HFFc6 (cell line): ENCODE measurements at regions not wholly inside any gene's neighbourhood (a gene's known extent, or its start where the extent isn't known, plus 50 kb on each side); places are given as distances from the start of the nearest gene placed in this dataset.

Experiments used
- DNase-seq: peaks from one replicate; pipeline ENCODE4 v3.0.0-alpha.2; 2018
- H3K27ac Mint-ChIP-seq: 2 replicates; pipeline ENCODE4 v1.8.0; 2020; ENCODE audit warnings: mild to moderate bottlenecking, mixed read lengths
- H3K27me3 Mint-ChIP-seq: 2 replicates; pipeline ENCODE4 v1.8.0; 2021; ENCODE audit warnings: mild to moderate bottlenecking, moderate library complexity, mixed read lengths; ENCODE audit not compliant: insufficient read depth
- H3K36me3 Mint-ChIP-seq: 2 replicates; pipeline ENCODE4 v1.8.0; 2021; ENCODE audit warnings: low read depth, mixed read lengths
- H3K4me1 Mint-ChIP-seq: 2 replicates; pipeline ENCODE4 v1.8.0; 2020; ENCODE audit warnings: low read depth, mixed read lengths
- H3K4me3 Mint-ChIP-seq: 2 replicates; pipeline ENCODE4 v1.8.0; 2020; ENCODE audit warnings: mild to moderate bottlenecking, moderate library complexity, mixed read lengths
- H3K9me3 Mint-ChIP-seq: 2 replicates; pipeline ENCODE4 v1.8.0; 2020; ENCODE audit warnings: mild to moderate bottlenecking, mixed read lengths
- CTCF ChIP-seq: fragments of 200-600 bp; sonication (generic); IDR thresholded peaks from 2 replicates; pipeline ENCODE4 v1.5.0; 2021; ENCODE audit warnings: antibody characterized with exemption, mild to moderate bottlenecking

GRCh38 chr13:54627646-54628372 lies 1599.2 kb downstream of the OLFM4 start:
- no peak for DNase-seq
- H3K4me3 Mint-ChIP-seq = no peak overlapping the region
- no peak for TF ChIP-seq CTCF
- H3K4me1 Mint-ChIP-seq = no peaks in the 10 kb centered on the region
- no peak overlapping the region for H3K27ac Mint-ChIP-seq
- peaks cover 16% of the 10 kb centered on the region for H3K9me3 Mint-ChIP-seq
- no peaks in the 10 kb centered on the region for H3K36me3 Mint-ChIP-seq
- H3K27me3 Mint-ChIP-seq = no peaks in the 10 kb centered on the region

GRCh38 chr13:54628383-54628782 lies 1599.8 kb downstream of the OLFM4 start:
- H3K27me3 Mint-ChIP-seq = no peaks in the 10 kb centered on the region
- H3K4me3 Mint-ChIP-seq = no peak overlapping the region
- DNase-seq = no peak
- TF ChIP-seq CTCF = no peak
- H3K4me1 Mint-ChIP-seq = no peaks in the 10 kb centered on the region
- H3K36me3 Mint-ChIP-seq = no peaks in the 10 kb centered on the region
- no peak overlapping the region for H3K27ac Mint-ChIP-seq
- H3K9me3 Mint-ChIP-seq = peaks cover 18% of the 10 kb centered on the region

DNA sequence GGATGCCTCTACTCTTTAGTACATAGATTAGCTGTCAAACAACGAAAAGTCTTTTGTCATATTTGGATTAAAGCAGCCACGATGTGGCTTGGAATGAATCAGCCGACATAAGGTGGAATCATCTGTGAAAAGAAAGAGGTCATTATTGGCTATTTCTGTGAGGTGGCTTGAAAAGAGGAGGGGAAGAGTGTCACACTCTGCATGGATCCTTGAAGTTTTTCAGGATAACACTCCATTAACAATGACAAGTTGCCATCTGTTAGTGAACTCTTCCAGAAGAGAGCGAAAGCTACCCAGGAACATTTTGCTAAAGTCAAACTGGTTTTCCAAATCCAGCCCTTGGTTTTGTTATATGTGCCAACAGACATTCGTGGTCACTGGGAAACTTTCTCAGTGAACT lies 1604.8 kb downstream of the OLFM4 start:
- Mint-ChIP-seq H3K27ac (no peak overlapping the region), H3K36me3 (no peaks in the 10 kb centered on the region), H3K27me3 (no peaks in the 10 kb centered on the region), H3K4me1 (no peaks in the 10 kb centered on the region), H3K4me3 (no peak overlapping the region), H3K9me3 (peaks cover 24% of the 10 kb centered on the region)
- TF ChIP-seq CTCF = no peak
- DNase-seq = no peak

DNA sequence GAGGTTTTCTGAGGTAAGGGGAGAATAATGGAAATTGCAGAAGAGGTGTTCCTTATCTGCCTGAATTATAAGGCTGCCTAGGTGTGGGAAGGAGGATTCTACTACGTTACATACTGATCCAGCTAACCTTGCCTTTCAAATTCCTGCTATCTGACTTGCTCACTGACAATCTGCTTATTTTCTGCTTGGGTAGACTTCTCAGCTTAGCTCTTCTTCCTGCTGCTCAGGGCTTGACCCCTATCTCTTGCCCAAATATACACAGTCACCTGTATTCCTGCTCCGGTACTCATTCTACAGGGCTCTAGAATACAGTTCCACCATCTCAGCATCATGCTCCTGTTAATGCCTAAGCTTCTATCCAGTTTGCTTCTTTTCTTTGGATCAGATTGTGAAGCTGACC lies 1607.6 kb downstream of the OLFM4 start:
- Mint-ChIP-seq H3K36me3 (no peaks in the 10 kb centered on the region), H3K27ac (no peak overlapping the region)

GRCh38 chr13:54637366-54637765 lies 1608.8 kb downstream of the OLFM4 start:
- H3K4me3 Mint-ChIP-seq = no peak overlapping the region
- H3K36me3 Mint-ChIP-seq = peaks cover under 1% of the 10 kb centered on the region; the same call in 1 of the 2 replicates
- no peak for DNase-seq
- no peaks in the 10 kb centered on the region for H3K4me1 Mint-ChIP-seq
- H3K9me3 Mint-ChIP-seq = peaks cover 30% of the 10 kb centered on the region
- no peak for TF ChIP-seq CTCF
- no peaks in the 10 kb centered on the region for H3K27me3 Mint-ChIP-seq
- H3K27ac Mint-ChIP-seq = no peak overlapping the region

More for the DNA sequence above, 1607.6 kb downstream of the OLFM4 start:
- no peak for TF ChIP-seq CTCF
- no peaks in the 10 kb centered on the region for H3K4me1 Mint-ChIP-seq
- H3K27me3 Mint-ChIP-seq = no peaks in the 10 kb centered on the region
- no peak for DNase-seq
- H3K9me3 Mint-ChIP-seq = peaks cover 33% of the 10 kb centered on the region
- H3K4me3 Mint-ChIP-seq = no peak overlapping the region
